Glomerular visceral epithelial cell (primary cell): ENCODE measurements at regions not wholly inside any gene's neighbourhood (a gene's known extent, or its start where the extent isn't known, plus 50 kb on each side); places are given as distances from the start of the nearest gene placed in this dataset.

ENCODE experiments used
- DNase-seq: peaks from one replicate; pipeline ENCODE4 v3.0.0-alpha.2; 2016; ENCODE audit errors: extremely low spot score

DNA sequence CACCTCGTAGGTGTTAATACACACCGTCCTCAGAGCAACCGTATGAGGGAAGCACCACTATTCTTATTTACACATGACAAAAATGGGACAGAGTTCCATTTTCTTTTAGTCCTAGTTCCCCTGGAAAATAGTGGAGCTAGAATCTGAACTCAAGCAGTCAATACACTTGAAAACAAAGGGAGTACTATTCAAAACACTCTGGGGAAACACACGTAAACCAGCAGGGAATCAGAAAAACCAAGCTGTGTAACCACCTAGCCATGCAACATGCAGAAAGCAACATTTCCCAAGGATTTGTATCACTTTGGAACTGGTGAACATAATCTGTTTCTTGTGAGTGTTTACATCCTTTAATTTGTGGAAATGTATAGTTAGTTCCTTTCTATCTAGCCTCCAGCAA is 208.2 kb downstream of the UBE2E3 start:
- no peak for DNase-seq

GRCh38 chr2:181189951-181190350 is 209.5 kb downstream of the UBE2E3 start:
- no peak for DNase-seq

- DNase-seq, result no peak
Observed at GRCh38 chr2:181190711-181191110, 210.3 kb downstream of the UBE2E3 start.

DNA sequence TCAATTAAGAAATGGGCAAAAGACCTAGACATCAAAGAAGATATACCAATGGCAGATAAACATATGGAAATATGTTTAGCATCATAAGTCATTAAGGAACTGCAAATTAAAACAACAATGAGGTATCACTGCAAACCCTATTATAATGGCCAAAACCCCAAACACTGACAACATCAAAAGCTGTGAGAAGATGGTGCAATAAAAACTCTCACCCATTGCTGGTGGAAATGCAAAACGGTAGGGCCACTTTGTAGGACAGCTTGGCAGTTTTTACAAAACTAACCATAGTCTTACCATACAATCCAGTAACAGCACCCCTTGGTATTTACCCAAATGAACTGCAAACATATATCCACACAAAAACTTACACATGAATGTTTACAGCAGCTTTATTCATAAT is 213.1 kb downstream of the UBE2E3 start:
- DNase-seq, result no peak

- DNase-seq, result no peak
Observed at GRCh38 chr2:181196401-181196800, 216.0 kb downstream of the UBE2E3 start.

DNA sequence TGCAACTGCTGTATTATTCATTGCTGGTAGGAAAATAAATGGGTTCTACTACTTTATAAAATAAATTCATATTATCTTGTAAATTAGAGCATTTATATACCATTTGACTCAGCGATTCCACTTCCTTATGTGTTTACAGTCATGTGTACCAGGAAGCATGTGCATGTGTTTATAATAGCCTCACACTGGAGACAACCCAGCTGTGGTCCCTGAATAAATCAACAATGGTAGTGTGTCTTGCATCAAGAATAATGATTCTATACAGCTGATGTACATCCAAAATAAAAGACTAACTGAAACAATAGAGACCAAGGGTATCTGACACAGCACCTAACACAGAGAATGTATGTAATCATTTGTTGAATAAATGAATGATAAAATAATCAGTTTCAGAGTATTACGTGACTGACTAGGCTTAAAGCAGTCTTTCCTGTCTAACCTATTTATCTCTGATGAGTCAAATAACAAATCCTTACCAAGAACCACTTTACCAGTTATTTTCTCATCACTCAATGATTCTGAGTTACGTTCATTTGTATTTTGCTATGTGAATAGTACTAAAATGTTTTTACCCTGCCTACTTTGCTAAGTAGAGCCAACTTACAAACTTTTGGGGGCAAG is 216.8 kb downstream of the UBE2E3 start:
- DNase-seq, result no peak

DNA sequence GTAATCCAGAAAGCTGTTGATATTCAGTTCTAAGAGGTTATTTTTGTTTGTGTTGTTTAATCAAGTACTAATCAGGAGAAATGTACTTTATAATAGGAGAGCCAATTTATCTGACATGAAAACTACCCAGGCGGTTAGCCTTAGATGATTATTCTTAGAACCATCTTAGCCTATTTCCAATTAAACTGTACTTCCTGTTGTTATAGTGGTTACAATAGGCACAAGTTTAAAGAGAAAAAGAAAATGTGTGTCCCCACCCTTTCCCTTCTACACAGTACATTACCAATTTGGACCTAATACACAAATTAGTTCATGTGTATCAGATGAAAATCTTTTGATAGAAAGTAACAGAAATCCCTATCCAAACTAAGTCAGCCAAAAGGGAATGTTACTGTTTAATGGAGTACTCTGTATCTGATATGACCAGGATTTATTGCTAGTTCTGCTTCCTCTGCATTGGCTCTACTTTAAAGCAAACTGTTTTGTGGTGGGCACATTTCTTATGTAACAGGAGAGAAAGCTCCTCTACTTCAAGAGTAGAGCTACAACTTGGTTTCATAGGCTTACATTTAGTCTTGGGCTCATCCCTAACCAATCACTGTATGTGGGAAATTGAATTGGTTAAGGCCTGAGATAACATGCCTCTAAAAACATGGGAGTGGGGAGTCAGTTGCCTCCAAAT is 217.9 kb downstream of the UBE2E3 start:
- no peak for DNase-seq

DNA sequence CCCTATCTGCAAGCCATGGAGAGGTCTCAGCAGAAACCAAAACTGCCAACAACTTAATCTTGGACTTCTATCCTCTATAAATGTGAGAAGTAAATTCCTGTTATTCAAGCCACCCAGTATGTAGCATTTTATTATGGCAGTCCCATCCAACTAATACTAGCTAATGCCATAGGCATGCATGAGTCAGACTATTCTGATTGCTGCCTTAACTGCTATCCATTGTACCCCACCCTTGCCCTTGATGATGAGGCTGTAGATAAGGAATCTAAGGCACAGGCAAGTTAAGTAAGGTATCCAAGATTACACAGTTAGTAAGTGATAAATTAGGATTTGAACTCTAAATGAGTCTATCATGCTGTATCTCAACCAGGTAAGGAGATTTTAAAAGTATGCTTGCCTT is 223.0 kb downstream of the UBE2E3 start:
- peak; percentile 71 for DNase-seq

DNA sequence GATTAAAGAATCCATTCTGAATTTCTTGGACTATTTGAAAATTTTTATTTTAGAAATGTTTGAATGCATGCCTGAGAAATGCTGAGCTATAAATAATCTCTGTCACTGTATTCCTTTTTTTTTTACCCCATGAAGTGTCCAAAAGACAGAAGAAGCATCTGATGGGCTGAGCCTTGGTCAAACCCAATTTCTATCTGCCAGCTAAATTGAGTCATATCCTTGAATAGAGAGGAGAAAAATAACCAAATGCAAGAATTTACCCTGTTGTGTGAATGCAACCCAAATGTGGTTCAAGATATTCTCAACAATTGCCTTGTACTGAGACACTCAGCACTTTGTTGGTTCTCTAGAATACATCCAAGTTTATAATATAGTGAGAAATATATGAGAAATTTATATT is 223.5 kb downstream of the UBE2E3 start:
- DNase-seq, result no peak

GRCh38 chr2:181218401-181218821 is 238.0 kb downstream of the UBE2E3 start:
- DNase-seq, result no peak

DNA sequence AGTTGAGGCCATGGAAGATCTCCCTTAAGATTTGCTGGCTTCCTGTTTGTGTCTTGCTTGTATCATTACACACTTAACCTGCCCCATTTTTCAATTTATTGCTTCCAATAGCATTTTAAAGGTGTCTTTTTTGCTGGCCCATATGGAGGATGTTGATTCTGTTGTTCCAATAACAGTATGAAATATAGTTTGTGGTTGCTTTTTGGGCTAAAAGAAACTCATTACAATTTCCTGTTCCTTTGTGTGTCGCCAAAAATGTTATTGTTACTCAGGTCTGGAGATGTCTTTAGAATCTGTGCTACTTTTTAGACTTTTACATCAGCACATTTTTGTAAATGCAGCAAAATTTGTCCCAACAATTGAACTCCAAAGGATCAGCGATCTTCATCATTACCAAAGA is 234.0 kb upstream of the ITGA4 start:
- DNase-seq, result no peak

- no peak for DNase-seq
Observed at GRCh38 chr2:181224866-181225265, 232.3 kb upstream of the ITGA4 start.

- no peak for DNase-seq
Observed at GRCh38 chr2:181228661-181229060, 228.5 kb upstream of the ITGA4 start.

- DNase-seq, result no peak
Observed at GRCh38 chr2:181231151-181231550, 226.0 kb upstream of the ITGA4 start.

- DNase-seq, result no peak
Observed at GRCh38 chr2:181231886-181232621, 225.1 kb upstream of the ITGA4 start.

DNA sequence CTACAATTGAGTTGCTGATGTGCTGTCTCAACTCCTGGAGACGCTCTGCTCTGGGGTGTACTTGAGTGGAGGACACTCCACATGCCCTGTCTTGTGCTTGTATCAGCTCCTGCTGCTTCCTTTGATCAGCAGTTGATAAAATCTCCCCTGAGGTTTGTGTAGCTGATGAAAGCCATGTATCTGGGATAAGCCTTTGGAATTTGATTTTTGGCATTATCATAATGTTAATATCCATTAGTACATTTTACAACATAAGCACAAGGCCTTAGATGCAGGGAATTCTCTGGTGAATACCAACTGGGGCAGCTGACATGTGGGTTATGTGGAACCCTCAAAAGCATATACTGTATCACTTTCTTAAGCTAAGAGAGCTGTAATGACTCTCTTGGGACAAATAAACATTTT is 222.7 kb upstream of the ITGA4 start:
- no peak for DNase-seq

GRCh38 chr2:181235011-181235410 is 222.2 kb upstream of the ITGA4 start:
- DNase-seq, result no peak

GRCh38 chr2:181235683-181236459 is 221.3 kb upstream of the ITGA4 start:
- DNase-seq, result no peak

DNA sequence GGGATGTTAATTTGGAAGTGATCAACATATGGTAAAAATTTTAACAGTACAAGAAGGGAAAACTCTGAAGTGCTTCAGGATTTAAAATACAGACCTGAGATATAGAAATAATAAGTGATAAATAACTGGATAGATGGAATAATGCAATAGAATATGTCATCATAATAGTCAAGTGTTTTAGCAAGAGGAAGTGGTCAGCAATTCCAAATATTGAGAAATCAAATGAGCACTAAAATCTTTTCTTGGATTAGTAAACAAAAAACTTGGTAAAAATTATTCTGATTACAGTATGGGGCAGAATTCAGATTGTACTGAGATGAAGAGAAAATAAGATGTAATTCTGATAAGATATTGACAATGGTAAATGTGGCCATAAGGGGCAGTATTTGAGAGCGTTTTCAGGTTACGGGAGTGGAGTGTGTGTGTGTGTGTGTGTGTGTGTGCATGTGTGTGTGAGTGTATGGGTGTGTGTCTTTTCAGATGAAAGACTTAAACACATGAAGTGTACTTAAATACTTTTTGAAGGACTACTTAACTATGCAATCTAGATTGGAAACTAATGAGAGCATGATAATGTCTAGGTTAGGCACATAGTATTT is 217.9 kb upstream of the ITGA4 start:
- DNase-seq, result no peak

DNA sequence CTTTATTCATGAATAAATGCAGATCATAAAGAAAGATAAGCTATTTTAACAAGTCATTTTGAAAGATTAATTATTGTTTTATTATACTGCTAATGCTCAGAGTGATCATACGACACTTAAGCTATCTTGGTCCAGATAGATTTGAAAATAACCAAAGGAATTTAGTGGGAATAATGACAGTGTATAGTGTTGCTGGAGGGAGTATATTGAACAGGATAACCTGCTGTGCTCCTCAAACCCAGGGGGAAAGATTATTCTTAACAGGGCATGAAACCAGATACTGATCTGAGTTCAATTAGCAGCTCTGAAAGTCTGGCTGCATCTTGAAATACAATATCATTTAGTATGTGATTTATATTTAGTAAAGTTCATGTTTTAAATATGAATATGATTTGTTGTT is 216.3 kb upstream of the ITGA4 start:
- DNase-seq, result no peak

GRCh38 chr2:181241366-181241765 is 215.8 kb upstream of the ITGA4 start:
- DNase-seq, result no peak

DNA sequence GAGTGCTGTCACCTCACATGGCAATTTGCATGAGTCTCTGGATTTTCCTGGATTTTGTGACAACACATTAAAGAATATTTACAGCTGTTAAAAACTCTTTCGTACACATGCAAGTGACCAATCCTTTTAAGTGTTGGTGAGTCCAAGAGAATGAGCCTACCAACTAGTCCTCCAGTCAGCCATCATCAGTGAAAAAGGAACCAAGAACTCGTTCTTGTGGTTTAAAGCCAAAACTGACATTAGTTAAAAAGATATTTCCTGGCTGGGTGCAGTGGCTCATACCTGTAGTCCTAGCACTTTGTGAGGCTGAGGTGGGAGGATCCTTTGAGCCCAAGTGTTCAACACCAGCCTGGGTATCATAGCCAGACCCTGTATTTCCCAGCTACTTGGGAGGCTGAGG is 215.4 kb upstream of the ITGA4 start:
- no peak for DNase-seq
